K562 (cell line): ENCODE measurements at regions not wholly inside any gene's neighbourhood (a gene's known extent, or its start where the extent isn't known, plus 50 kb on each side); places are given as distances from the start of the nearest gene placed in this dataset.

Experiments
- BACH1 ChIP-seq: fragments of 200-800 bp; sonication (Bioruptor generic); IDR thresholded peaks from 2 replicates; pipeline ENCODE4 v1.6.1; 2016; ENCODE audit warnings: missing genetic modification characterization, missing compliant biosample characterization
- FOXM1 ChIP-seq, 2 experiments: fragments of 450-650 bp in 1 of 2; sonication (generic) in 1 of 2; formaldehyde crosslinking in 1 of 2; IDR thresholded peaks; 2 replicates each; pipeline versions ENCODE4 v1.6.1 to v1.9.0; 2017 to 2022; ENCODE audit warnings: low read depth in 2 of 2, mild to moderate bottlenecking in 2 of 2, missing genetic modification reagents in 1 of 2, moderate library complexity in 1 of 2
- GABPB2 ChIP-seq: fragments of 250-450 bp; sonication (Bioruptor Pico); conservative IDR thresholded peaks from 2 replicates; pipeline ENCODE4 v1.5.1; 2021; ENCODE audit warnings: mild to moderate bottlenecking
- KAT2B ChIP-seq: IDR thresholded peaks from one replicate; pipeline ENCODE4 v1.6.1; 2012; ENCODE audit warnings: low read depth, mild to moderate bottlenecking, control low read depth, inconsistent platforms, low read length, moderate library complexity
- NCOR1 ChIP-seq: fragments of 450-650 bp; IDR thresholded peaks from 2 replicates; pipeline ENCODE4 v1.6.1; 2016; ENCODE audit warnings: mild to moderate bottlenecking, moderate library complexity
- RBM14 ChIP-seq: fragments of 200-400 bp; formaldehyde crosslinking; IDR thresholded peaks from 2 replicates; pipeline ENCODE4 v1.6.1; 2018; ENCODE audit warnings: low read depth, mild to moderate bottlenecking, low read length, moderate library complexity, borderline replicate concordance; ENCODE audit not compliant: insufficient read depth
- TAF15 ChIP-seq: fragments of 200-400 bp; formaldehyde crosslinking; IDR thresholded peaks from 2 replicates; pipeline ENCODE4 v1.6.1; 2017; ENCODE audit warnings: mild to moderate bottlenecking, low read depth, low read length, moderate library complexity
- TRIM28 ChIP-seq: fragments of 450-650 bp; IDR thresholded peaks from 2 replicates; pipeline ENCODE4 v1.6.1; 2017
- ZKSCAN3 ChIP-seq: fragments of 250-450 bp; sonication (Bioruptor Pico); IDR thresholded peaks from 2 replicates; pipeline ENCODE4 v1.4.0; 2020
- ZNF124 ChIP-seq: sonication (generic); formaldehyde crosslinking; IDR thresholded peaks from 2 replicates; pipeline ENCODE4 v1.8.1; 2022; ENCODE audit warnings: missing genetic modification reagents
- ZNF583 ChIP-seq: fragments of 250-450 bp; sonication (Bioruptor Pico); IDR thresholded peaks from 2 replicates; pipeline ENCODE4 v1.4.0; 2020
- TF ChIP-seq, protein P1 (sequence below): sonication (generic); formaldehyde crosslinking; IDR thresholded peaks from 2 replicates; pipeline ENCODE4 v1.8.0; 2022; ENCODE audit warnings: missing genetic modification reagents, mild to moderate bottlenecking, moderate library complexity, borderline replicate concordance
- TF ChIP-seq, protein P2 (sequence below): sonication (generic); formaldehyde crosslinking; IDR thresholded peaks from 2 replicates; pipeline ENCODE4 v1.8.1; 2023; ENCODE audit warnings: mild to moderate bottlenecking, missing genetic modification reagents

DNA sequence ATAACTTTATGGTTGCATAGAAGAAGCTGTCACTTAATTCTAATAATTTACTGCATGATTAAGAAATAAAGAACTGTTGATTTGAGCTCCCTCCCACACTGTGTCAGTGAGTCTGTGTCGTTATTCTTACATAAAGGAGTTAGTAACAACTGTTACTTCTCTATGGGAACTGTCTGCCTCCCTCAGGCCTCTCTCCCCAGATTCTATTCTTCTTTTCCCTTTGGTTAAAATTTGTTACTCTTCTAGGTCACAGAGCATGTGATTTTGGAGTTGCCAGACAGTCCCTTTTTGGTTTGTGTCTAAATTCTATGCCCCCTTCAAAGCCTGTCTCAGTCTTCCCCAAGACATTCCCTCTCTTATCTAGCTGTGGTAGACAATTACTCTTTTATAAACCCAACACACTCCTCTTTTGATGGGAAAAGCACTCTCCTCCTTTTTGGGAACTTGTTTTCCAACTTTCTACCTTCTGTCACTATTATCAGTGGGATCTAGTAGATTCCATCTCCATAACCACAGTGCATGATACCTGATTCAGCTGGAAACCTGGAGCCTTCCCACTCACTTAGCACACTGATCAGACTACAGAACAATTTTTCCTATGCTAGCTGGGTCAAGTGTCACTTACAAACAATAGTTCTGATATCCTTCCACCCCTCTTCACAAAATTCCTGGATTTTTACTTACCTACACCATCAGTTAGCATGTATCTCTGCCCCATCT, 422.1 kb upstream of the TGFBR2 start (continued):
- TF ChIP-seq GABPB2 (CRISPR knock-in tag) (no peak), ZKSCAN3 (CRISPR knock-in tag) (no peak), FOXM1 (IDR thresholded peaks at IDR 0.05; ENCODE audit: low read depth) (no peak), FOXM1 (CRISPR knock-in tag; IDR thresholded peaks at IDR 0.05; ENCODE audit: low read depth) (no peak), KAT2B (no peak), ZNF583 (CRISPR knock-in tag) (no peak), BACH1 (tag) (no peak), RBM14 (no peak), TAF15 (no peak), NCOR1 (no peak), ZNF124 (CRISPR knock-in tag) (no peak), TRIM28 (no peak)
- TF ChIP-seq, protein P1, sequence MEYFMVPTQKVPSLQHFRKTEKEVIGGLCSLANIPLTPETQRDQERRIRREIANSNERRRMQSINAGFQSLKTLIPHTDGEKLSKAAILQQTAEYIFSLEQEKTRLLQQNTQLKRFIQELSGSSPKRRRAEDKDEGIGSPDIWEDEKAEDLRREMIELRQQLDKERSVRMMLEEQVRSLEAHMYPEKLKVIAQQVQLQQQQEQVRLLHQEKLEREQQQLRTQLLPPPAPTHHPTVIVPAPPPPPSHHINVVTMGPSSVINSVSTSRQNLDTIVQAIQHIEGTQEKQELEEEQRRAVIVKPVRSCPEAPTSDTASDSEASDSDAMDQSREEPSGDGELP (CRISPR knock-in tag) = no peak
- TF ChIP-seq, protein P2, sequence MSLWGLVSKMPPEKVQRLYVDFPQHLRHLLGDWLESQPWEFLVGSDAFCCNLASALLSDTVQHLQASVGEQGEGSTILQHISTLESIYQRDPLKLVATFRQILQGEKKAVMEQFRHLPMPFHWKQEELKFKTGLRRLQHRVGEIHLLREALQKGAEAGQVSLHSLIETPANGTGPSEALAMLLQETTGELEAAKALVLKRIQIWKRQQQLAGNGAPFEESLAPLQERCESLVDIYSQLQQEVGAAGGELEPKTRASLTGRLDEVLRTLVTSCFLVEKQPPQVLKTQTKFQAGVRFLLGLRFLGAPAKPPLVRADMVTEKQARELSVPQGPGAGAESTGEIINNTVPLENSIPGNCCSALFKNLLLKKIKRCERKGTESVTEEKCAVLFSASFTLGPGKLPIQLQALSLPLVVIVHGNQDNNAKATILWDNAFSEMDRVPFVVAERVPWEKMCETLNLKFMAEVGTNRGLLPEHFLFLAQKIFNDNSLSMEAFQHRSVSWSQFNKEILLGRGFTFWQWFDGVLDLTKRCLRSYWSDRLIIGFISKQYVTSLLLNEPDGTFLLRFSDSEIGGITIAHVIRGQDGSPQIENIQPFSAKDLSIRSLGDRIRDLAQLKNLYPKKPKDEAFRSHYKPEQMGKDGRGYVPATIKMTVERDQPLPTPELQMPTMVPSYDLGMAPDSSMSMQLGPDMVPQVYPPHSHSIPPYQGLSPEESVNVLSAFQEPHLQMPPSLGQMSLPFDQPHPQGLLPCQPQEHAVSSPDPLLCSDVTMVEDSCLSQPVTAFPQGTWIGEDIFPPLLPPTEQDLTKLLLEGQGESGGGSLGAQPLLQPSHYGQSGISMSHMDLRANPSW = no peak
